Fibroblast of villous mesenchyme (primary cell): ENCODE measurements at regions not wholly inside any gene's neighbourhood (a gene's known extent, or its start where the extent isn't known, plus 50 kb on each side); places are given as distances from the start of the nearest gene placed in this dataset.

Source experiments
- DNase-seq: peaks from one replicate; pipeline ENCODE4 v3.0.0-alpha.2; 2010; ENCODE audit warnings: low read depth
- H3K4me3 ChIP-seq: 2 replicates; pipeline ENCODE4 v1.5.1; 2011; ENCODE audit warnings: low read depth, mild to moderate bottlenecking, low read length
- CTCF ChIP-seq: IDR thresholded peaks from 2 replicates; pipeline ENCODE4 v1.5.1; 2012; ENCODE audit warnings: low read depth, mild to moderate bottlenecking, low read length; ENCODE audit not compliant: insufficient read depth

GRCh38 chr9:99411479-99412115 is 189.5 kb downstream of the SEC61B start:
- H3K4me3 ChIP-seq, result no peak overlapping the region
- peak; percentile 31 for DNase-seq
- no peak for TF ChIP-seq CTCF

GRCh38 chr9:99412606-99413005 is 190.5 kb downstream of the SEC61B start:
- no peak for TF ChIP-seq CTCF
- no peak overlapping the region for H3K4me3 ChIP-seq
- no peak for DNase-seq

- no peak for TF ChIP-seq CTCF
- no peak overlapping the region for H3K4me3 ChIP-seq
- DNase-seq, result peak; percentile 22
Observed at GRCh38 chr9:99414321-99414720, 192.2 kb downstream of the SEC61B start.

- DNase-seq, result no peak
- TF ChIP-seq CTCF, result no peak
- H3K4me3 ChIP-seq, result no peak overlapping the region
Observed at GRCh38 chr9:99415606-99416005, 193.5 kb downstream of the SEC61B start.

- no peak overlapping the region for H3K4me3 ChIP-seq
- TF ChIP-seq CTCF, result no peak
- no peak for DNase-seq
Observed at GRCh38 chr9:99416007-99416406, 193.9 kb downstream of the SEC61B start.

GRCh38 chr9:99419070-99419469 is 197.0 kb downstream of the SEC61B start:
- DNase-seq, result peak; percentile 66
- H3K4me3 ChIP-seq, result no peak overlapping the region
- TF ChIP-seq CTCF, result no peak

- DNase-seq, result no peak
- TF ChIP-seq CTCF, result no peak
- no peak overlapping the region for H3K4me3 ChIP-seq
Observed at GRCh38 chr9:99421369-99421768, 199.3 kb downstream of the SEC61B start.
